Ishikawa (cell line): ENCODE measurements at regions not wholly inside any gene's neighbourhood (a gene's known extent, or its start where the extent isn't known, plus 50 kb on each side); places are given as distances from the start of the nearest gene placed in this dataset.

Experiments used
- CEBPB ChIP-seq: IDR thresholded peaks from 2 replicates; pipeline ENCODE4 v1.6.1; 2012
- CREB1 ChIP-seq: IDR thresholded peaks from 2 replicates; pipeline ENCODE4 v1.6.1; 2012; ENCODE audit warnings: low read depth
- EGR1 ChIP-seq: IDR thresholded peaks from 2 replicates; pipeline ENCODE4 v1.6.1; 2012
- EP300 ChIP-seq: IDR thresholded peaks from 2 replicates; pipeline ENCODE4 v1.6.1; 2012; ENCODE audit warnings: borderline replicate concordance
- FOXM1 ChIP-seq: IDR thresholded peaks from 2 replicates; pipeline ENCODE4 v1.6.1; 2012; ENCODE audit warnings: low read depth, borderline replicate concordance
- MAX ChIP-seq: IDR thresholded peaks from 2 replicates; pipeline ENCODE4 v1.6.1; 2012
- NFIC ChIP-seq: IDR thresholded peaks from 2 replicates; pipeline ENCODE4 v1.6.1; 2012
- RAD21 ChIP-seq: IDR thresholded peaks from 2 replicates; pipeline ENCODE4 v1.6.1; 2012; ENCODE audit warnings: low read depth
- REST ChIP-seq: IDR thresholded peaks from 2 replicates; pipeline ENCODE4 v1.6.1; 2012; ENCODE audit warnings: low read depth, mild to moderate bottlenecking
- TAF1 ChIP-seq: IDR thresholded peaks from 2 replicates; pipeline ENCODE4 v1.6.1; 2012; ENCODE audit warnings: low read depth, mild to moderate bottlenecking
- TCF12 ChIP-seq: IDR thresholded peaks from 2 replicates; pipeline ENCODE4 v1.6.1; 2012; ENCODE audit warnings: low read depth
- TEAD4 ChIP-seq: IDR thresholded peaks from 2 replicates; pipeline ENCODE4 v1.6.1; 2012
- USF1 ChIP-seq: IDR thresholded peaks from 2 replicates; pipeline ENCODE4 v1.6.1; 2012
- YY1 ChIP-seq: IDR thresholded peaks from 2 replicates; pipeline ENCODE4 v1.6.1; 2012; ENCODE audit warnings: low read depth
- ZBTB7A ChIP-seq: IDR thresholded peaks from 2 replicates; pipeline ENCODE4 v1.6.1; 2012; ENCODE audit warnings: low read depth

- TF ChIP-seq TCF12 (no peak), EGR1 (no peak), TEAD4 (no peak), RAD21 (no peak), EP300 (no peak), CEBPB (no peak), MAX (no peak), NFIC (no peak), USF1 (no peak), ZBTB7A (no peak)
These were observed 241.1 kb upstream of the CSF3R start for GRCh38 chr1:36723813-36724212.

- no peak for TF ChIP-seq FOXM1
- TF ChIP-seq MAX: no peak
- TF ChIP-seq RAD21: no peak
- no peak for TF ChIP-seq EGR1
- TF ChIP-seq REST: no peak
- TF ChIP-seq CREB1: no peak
- TF ChIP-seq CEBPB: no peak
- TF ChIP-seq NFIC: no peak
- TF ChIP-seq TCF12: no peak
- TF ChIP-seq USF1: no peak
- no peak for TF ChIP-seq TEAD4
- TF ChIP-seq EP300: no peak
- TF ChIP-seq TAF1: no peak
These were observed 240.2 kb upstream of the CSF3R start for GRCh38 chr1:36722871-36723270.

- TF ChIP-seq MAX (no peak), EGR1 (no peak), RAD21 (no peak), EP300 (no peak), FOXM1 (no peak), CREB1 (no peak), USF1 (no peak)
These were observed 238.5 kb upstream of the CSF3R start for GRCh38 chr1:36721261-36721660.

GRCh38 chr1:36717431-36717830, 234.7 kb upstream of the CSF3R start:
- TF ChIP-seq REST (no peak), TAF1 (no peak), ZBTB7A (no peak), YY1 (no peak), CEBPB (no peak), FOXM1 (no peak), CREB1 (no peak), RAD21 (no peak), TCF12 (no peak), TEAD4 (no peak), EGR1 (no peak), EP300 (no peak), NFIC (no peak), MAX (no peak), USF1 (no peak)

GRCh38 chr1:36715797-36716196, 233.1 kb upstream of the CSF3R start:
- no peak for TF ChIP-seq USF1
- TF ChIP-seq FOXM1: no peak
- TF ChIP-seq MAX: no peak
- TF ChIP-seq RAD21: no peak
- TF ChIP-seq CREB1: no peak
- TF ChIP-seq TEAD4: no peak
- TF ChIP-seq NFIC: no peak
